Neural cell (in vitro differentiated cells): ENCODE measurements at regions not wholly inside any gene's neighbourhood (a gene's known extent, or its start where the extent isn't known, plus 50 kb on each side); places are given as distances from the start of the nearest gene placed in this dataset.

Source experiments
- H2AFZ ChIP-seq: fragments of 200-600, 300-800 bp; sonication (generic), shearing (Covaris generic); 2 replicates; pipeline ENCODE4 v1.6.0; 2014; ENCODE audit warnings: low read depth, mild to moderate bottlenecking, antibody characterized with exemption, low read length, moderate library complexity
- H3F3A ChIP-seq: fragments of 200-600 bp; shearing (Covaris generic); 2 replicates; pipeline ENCODE4 v1.6.1; 2016; ENCODE audit warnings: mild to moderate bottlenecking, moderate library complexity, mixed read lengths, antibody characterized with exemption, low read length; ENCODE audit not compliant: insufficient read depth, poor library complexity, severe bottlenecking
- H3K27ac ChIP-seq: fragments of 200-600, 300-800 bp; sonication (generic), shearing (Covaris generic); 2 replicates; pipeline ENCODE4 v1.5.1; 2014; ENCODE audit warnings: mild to moderate bottlenecking, low read length, moderate library complexity
- H3K27me3 ChIP-seq: fragments of 300-800, 200-600 bp; sonication (generic), shearing (Covaris generic); 2 replicates; pipeline ENCODE4 v1.6.0; 2014; ENCODE audit warnings: mild to moderate bottlenecking, low read depth, low read length, moderate library complexity; ENCODE audit not compliant: insufficient read depth
- H3K36me3 ChIP-seq: fragments of 300-800, 200-600 bp; sonication (generic), shearing (Covaris generic); 2 replicates; pipeline ENCODE4 v1.5.1; 2014; ENCODE audit warnings: mild to moderate bottlenecking, antibody characterized with exemption, low read length, moderate library complexity; ENCODE audit not compliant: insufficient read depth
- H3K4me2 ChIP-seq: fragments of 300-800, 200-600 bp; sonication (generic), shearing (Covaris generic); 2 replicates; pipeline ENCODE4 v1.6.0; 2014; ENCODE audit warnings: mild to moderate bottlenecking, low read length
- H3K4me3 ChIP-seq: fragments of 300-800, 200-600 bp; sonication (generic), shearing (Covaris generic); 2 replicates; pipeline ENCODE4 v1.5.1; 2014; ENCODE audit warnings: mild to moderate bottlenecking, low read length, moderate library complexity
- H3K79me2 ChIP-seq: fragments of 200-600 bp; shearing (Covaris generic); replicated peaks from 2 replicates; pipeline ENCODE4 v1.6.0; 2014; ENCODE audit warnings: mild to moderate bottlenecking, low read length, moderate library complexity; ENCODE audit not compliant: insufficient read depth
- H3K9ac ChIP-seq: fragments of 300-800, 200-600 bp; sonication (generic), shearing (Covaris generic); 2 replicates; pipeline ENCODE4 v1.6.1; 2016; ENCODE audit warnings: mild to moderate bottlenecking, low read length, mixed read lengths
- H3K9me2 ChIP-seq: fragments of 200-600 bp; shearing (Covaris generic); 2 replicates; pipeline ENCODE4 v1.6.1; 2016; ENCODE audit warnings: mild to moderate bottlenecking, low read length, mixed read lengths; ENCODE audit not compliant: insufficient read depth
- H3K9me3 ChIP-seq: fragments of 200-600, 300-800 bp; sonication (generic), shearing (Covaris generic); 2 replicates; pipeline ENCODE4 v1.6.1; 2016; ENCODE audit warnings: mild to moderate bottlenecking, mixed run types, low read length, moderate library complexity, mixed read lengths
- H4K20me1 ChIP-seq: fragments of 200-600 bp; shearing (Covaris generic); 2 replicates; pipeline ENCODE4 v1.6.1; 2016; ENCODE audit warnings: mild to moderate bottlenecking, mixed run types; ENCODE audit not compliant: insufficient read depth
- CTCF ChIP-seq: fragments of 450-650 bp; IDR thresholded peaks from 2 replicates; pipeline ENCODE4 v1.5.1; 2014; ENCODE audit warnings: antibody characterized with exemption, mild to moderate bottlenecking, moderate library complexity; ENCODE audit not compliant: poor library complexity, severe bottlenecking
- EP300 ChIP-seq: fragments of 450-650 bp; conservative IDR thresholded peaks from 2 replicates; pipeline ENCODE4 v1.6.1; 2014; ENCODE audit warnings: antibody characterized with exemption, mild to moderate bottlenecking, moderate library complexity; ENCODE audit not compliant: poor library complexity, severe bottlenecking
- EZH2 ChIP-seq: fragments of 200-600, 300-800 bp; shearing (Covaris generic), sonication (generic); IDR thresholded peaks from 2 replicates; pipeline ENCODE4 v1.6.1; 2014; ENCODE audit warnings: antibody characterized with exemption, low read length, borderline replicate concordance, mild to moderate bottlenecking; ENCODE audit not compliant: insufficient read depth, poor library complexity, severe bottlenecking
- MXI1 ChIP-seq: fragments of 450-650 bp; conservative IDR thresholded peaks from 2 replicates; pipeline ENCODE4 v1.6.1; 2014; ENCODE audit warnings: antibody characterized with exemption, mild to moderate bottlenecking; ENCODE audit not compliant: poor library complexity, severe bottlenecking
- POLR2AphosphoS5 ChIP-seq: IDR thresholded peaks from 2 replicates; pipeline ENCODE4 v1.6.1; 2012
- RAD21 ChIP-seq: fragments of 450-650 bp; conservative IDR thresholded peaks from 2 replicates; pipeline ENCODE4 v1.6.1; 2014; ENCODE audit warnings: antibody characterized with exemption, mild to moderate bottlenecking, moderate library complexity
- REST ChIP-seq: IDR thresholded peaks from 2 replicates; pipeline ENCODE4 v1.6.1; 2012; ENCODE audit warnings: borderline replicate concordance
- SMC3 ChIP-seq: fragments of 450-650 bp; conservative IDR thresholded peaks from 2 replicates; pipeline ENCODE4 v1.6.1; 2014; ENCODE audit warnings: antibody characterized with exemption, mild to moderate bottlenecking, moderate library complexity; ENCODE audit not compliant: poor library complexity
- TAF1 ChIP-seq: IDR thresholded peaks from 2 replicates; pipeline ENCODE4 v1.6.1; 2012; ENCODE audit warnings: low read depth

DNA sequence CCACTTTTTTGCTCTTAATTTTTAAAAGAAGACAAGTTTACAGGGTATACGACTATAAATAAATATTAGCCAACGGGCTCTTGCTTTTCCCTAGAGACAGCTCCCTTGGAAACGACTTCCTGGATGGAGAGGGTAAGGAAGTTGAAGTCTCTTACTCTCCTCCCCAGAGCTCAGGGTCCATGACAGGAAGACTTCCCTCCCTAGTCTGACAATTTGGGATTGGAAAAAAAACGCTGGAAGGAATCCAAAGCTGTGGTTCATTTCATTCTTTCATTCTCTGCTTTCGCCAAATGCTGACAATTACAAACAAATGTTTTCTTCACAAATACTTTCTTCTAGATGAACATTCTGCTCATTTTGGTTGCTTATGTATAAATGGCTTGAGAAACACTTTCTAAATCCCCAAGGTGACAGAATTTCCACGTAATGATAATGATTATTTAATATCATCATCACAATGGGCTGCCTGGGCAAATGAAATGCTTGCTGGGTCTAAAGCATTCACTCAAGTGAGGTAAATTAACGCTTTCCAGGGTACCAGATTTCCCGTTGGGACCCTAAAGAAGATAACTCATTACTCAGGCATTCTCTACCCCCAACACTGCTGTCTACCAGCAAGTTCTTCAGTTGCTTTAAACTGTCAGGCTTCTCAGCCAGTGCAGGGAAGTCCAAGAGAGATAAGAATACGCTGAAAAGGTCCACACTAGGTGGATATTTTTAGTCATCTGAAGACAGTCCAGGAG, 139.8 kb upstream of the SLC30A5 start:
- Histone ChIP-seq H3K9ac (no peak overlapping the region), H3K36me3 (no peaks in the 10 kb centered on the region), H3K9me2 (no peaks in the 10 kb centered on the region), H3K27me3 (no peaks in the 10 kb centered on the region), H3K79me2 (no peaks in the 10 kb centered on the region), H3F3A (no peaks in the 10 kb centered on the region), H3K4me2 (no peak overlapping the region), H2AFZ (no peak overlapping the region), H3K9me3 (no peaks in the 10 kb centered on the region), H4K20me1 (no peaks in the 10 kb centered on the region), H3K27ac (no peak overlapping the region), H3K4me3 (peak overlapping the region; percentile 3)
- no peak for TF ChIP-seq POLR2AphosphoS5
- no peak for TF ChIP-seq EZH2
- no peak for TF ChIP-seq REST
- TF ChIP-seq EP300, result no peak
- TF ChIP-seq SMC3, result no peak
- no peak for TF ChIP-seq RAD21
- no peak for TF ChIP-seq MXI1
- no peak for TF ChIP-seq TAF1
- no peak for TF ChIP-seq CTCF

GRCh38 chr5:68954618-68954910, 139.2 kb upstream of the SLC30A5 start:
- no peak for TF ChIP-seq EP300
- no peak for TF ChIP-seq CTCF
- TF ChIP-seq SMC3, result no peak
- no peak for TF ChIP-seq POLR2AphosphoS5
- no peak for TF ChIP-seq EZH2
- TF ChIP-seq RAD21, result no peak
- no peak overlapping the region for H3K27ac ChIP-seq
- no peak overlapping the region for H3K4me2 ChIP-seq
- H3K4me3 ChIP-seq, result peak overlapping the region; percentile 3
- H2AFZ ChIP-seq, result no peak overlapping the region
- H3K9ac ChIP-seq, result no peak overlapping the region
- no peaks in the 10 kb centered on the region for H3K9me2 ChIP-seq
- H3K9me3 ChIP-seq, result no peaks in the 10 kb centered on the region
- no peaks in the 10 kb centered on the region for H3F3A ChIP-seq
- no peaks in the 10 kb centered on the region for H3K79me2 ChIP-seq
- H3K36me3 ChIP-seq, result no peaks in the 10 kb centered on the region
- H3K27me3 ChIP-seq, result no peaks in the 10 kb centered on the region
- H4K20me1 ChIP-seq, result no peaks in the 10 kb centered on the region
